ENCODE measurements at regions not wholly inside any gene's neighbourhood (a gene's known extent, or its start where the extent isn't known, plus 50 kb on each side); places are given as distances from the start of the nearest gene placed in this dataset.

GRCh38 chr2:42855221-42855970 lies 63.0 kb upstream of the HAAO start:
- TF ChIP-seq CTCF (conservative IDR thresholded peaks at IDR 0.05 in 1 of 2, IDR thresholded peaks at IDR 0.05 in 1 of 2; ENCODE audit: low read depth in 1 of 2, low read length in 2 of 2): no peak
- TF ChIP-seq EZH2 (IDR thresholded peaks at IDR 0.05; ENCODE audit: low read length, missing control alignments): no peak
- Histone ChIP-seq H3K79me2 (ENCODE audit: control insufficient read depth, insufficient read depth, low read length) (no peaks in the 10 kb centered on the region), H3K9me3 (ENCODE audit: control insufficient read depth, insufficient read depth, low read depth, low read length) (no peaks in the 10 kb centered on the region), H3K27ac (ENCODE audit: insufficient read depth, low read length) (no peak overlapping the region), H3K36me3 (ENCODE audit: control insufficient read depth, insufficient read depth, low read length) (no peaks in the 10 kb centered on the region), H2AFZ (ENCODE audit: low read length) (no peak overlapping the region), H3K4me1 (ENCODE audit: control insufficient read depth, extremely low read depth, insufficient read depth, low read length) (peaks cover 18% of the 10 kb centered on the region), H3K4me3 (replicated peaks in 1 of 4; ENCODE audit: control extremely low read depth in 1 of 4, insufficient read depth in 1 of 4, low read depth in 3 of 4, low read length in 4 of 4) (no peak overlapping the region), H3K9ac (ENCODE audit: insufficient read depth, low read length) (no peak overlapping the region), H3K4me2 (ENCODE audit: extremely low read depth, insufficient read depth, low read length) (no peak overlapping the region), H4K20me1 (ENCODE audit: control insufficient read depth, extremely low read depth, insufficient read depth, low read length) (no peaks in the 10 kb centered on the region), H3K27me3 (ENCODE audit: control insufficient read depth, insufficient read depth, low read length) (no peaks in the 10 kb centered on the region)
- DNase-seq (ENCODE audit: low read depth in 2 of 2): no peak

- Histone ChIP-seq H3K79me2 (ENCODE audit: control insufficient read depth, insufficient read depth, low read length) (no peaks in the 10 kb centered on the region), H4K20me1 (ENCODE audit: control insufficient read depth, extremely low read depth, insufficient read depth, low read length) (no peaks in the 10 kb centered on the region), H3K27me3 (ENCODE audit: control insufficient read depth, insufficient read depth, low read length) (no peaks in the 10 kb centered on the region), H3K27ac (ENCODE audit: insufficient read depth, low read length) (peak overlapping the region; percentile 65), H3K4me2 (ENCODE audit: extremely low read depth, insufficient read depth, low read length) (no peak overlapping the region), H3K9ac (ENCODE audit: insufficient read depth, low read length) (peak overlapping the region; percentile 29), H3K36me3 (ENCODE audit: control insufficient read depth, insufficient read depth, low read length) (no peaks in the 10 kb centered on the region), H3K9me3 (ENCODE audit: control insufficient read depth, insufficient read depth, low read depth, low read length) (no peaks in the 10 kb centered on the region), H3K4me1 (ENCODE audit: control insufficient read depth, extremely low read depth, insufficient read depth, low read length) (peaks cover 16% of the 10 kb centered on the region), H3K4me3 (replicated peaks in 1 of 4; ENCODE audit: control extremely low read depth in 1 of 4, insufficient read depth in 1 of 4, low read depth in 3 of 4, low read length in 4 of 4) (no peak overlapping the region), H2AFZ (ENCODE audit: low read length) (peak overlapping the region; percentile 28)
- TF ChIP-seq EZH2 (IDR thresholded peaks at IDR 0.05; ENCODE audit: low read length, missing control alignments): no peak
- no peak for TF ChIP-seq CTCF (conservative IDR thresholded peaks at IDR 0.05 in 1 of 2, IDR thresholded peaks at IDR 0.05 in 1 of 2; ENCODE audit: low read depth in 1 of 2, low read length in 2 of 2)
- peak; percentile 31 to 88 for DNase-seq (ENCODE audit: low read depth in 2 of 2)
Measured at GRCh38 chr2:42854207-42854818, 61.9 kb upstream of the HAAO start.

- peaks cover 15% of the 10 kb centered on the region for H3K4me1 ChIP-seq (ENCODE audit: control insufficient read depth, extremely low read depth, insufficient read depth, low read length)
- no peak for TF ChIP-seq CTCF (conservative IDR thresholded peaks at IDR 0.05 in 1 of 2, IDR thresholded peaks at IDR 0.05 in 1 of 2; ENCODE audit: low read depth in 1 of 2, low read length in 2 of 2)
- TF ChIP-seq EZH2 (IDR thresholded peaks at IDR 0.05; ENCODE audit: low read length, missing control alignments): no peak
- H4K20me1 ChIP-seq (ENCODE audit: control insufficient read depth, extremely low read depth, insufficient read depth, low read length): no peaks in the 10 kb centered on the region
- H3K9me3 ChIP-seq (ENCODE audit: control insufficient read depth, insufficient read depth, low read depth, low read length): no peaks in the 10 kb centered on the region
- peak in 1 of 2 donors; percentile 51 for DNase-seq (ENCODE audit: low read depth in 2 of 2)
- H3K79me2 ChIP-seq (ENCODE audit: control insufficient read depth, insufficient read depth, low read length): no peaks in the 10 kb centered on the region
- no peak overlapping the region for H3K4me2 ChIP-seq (ENCODE audit: extremely low read depth, insufficient read depth, low read length)
- H3K27ac ChIP-seq (ENCODE audit: insufficient read depth, low read length): peak overlapping the region; percentile 65
- no peak overlapping the region for H3K4me3 ChIP-seq (replicated peaks in 1 of 4; ENCODE audit: control extremely low read depth in 1 of 4, insufficient read depth in 1 of 4, low read depth in 3 of 4, low read length in 4 of 4)
- H3K27me3 ChIP-seq (ENCODE audit: control insufficient read depth, insufficient read depth, low read length): no peaks in the 10 kb centered on the region
- H2AFZ ChIP-seq (ENCODE audit: low read length): no peak overlapping the region
- H3K36me3 ChIP-seq (ENCODE audit: control insufficient read depth, insufficient read depth, low read length): no peaks in the 10 kb centered on the region
- no peak overlapping the region for H3K9ac ChIP-seq (ENCODE audit: insufficient read depth, low read length)
Measured at GRCh38 chr2:42853549-42854206, 61.3 kb upstream of the HAAO start.

Measured in fibroblast of lung (primary cell).